Glutamatergic neuron (in vitro differentiated cells): ENCODE measurements at regions not wholly inside any gene's neighbourhood (a gene's known extent, or its start where the extent isn't known, plus 50 kb on each side); places are given as distances from the start of the nearest gene placed in this dataset.
"Not testable (repeated sequence)": the region's sequence is repeated elsewhere in the genome, so short reads cannot be mapped to it uniquely, and the experiment has no call there.

ENCODE experiments used
- DNase-seq: peaks from one replicate; pipeline ENCODE4 v3.0.0; 2022
- H3K27ac Mint-ChIP-seq: one replicate; pipeline ENCODE4 v1.8.0; 2020; ENCODE audit warnings: mild to moderate bottlenecking, mixed read lengths, inconsistent platforms; ENCODE audit not compliant: unreplicated experiment
- H3K27me3 Mint-ChIP-seq: one replicate; pipeline ENCODE4 v1.8.0; 2020; ENCODE audit warnings: mild to moderate bottlenecking, moderate library complexity, mixed read lengths, inconsistent platforms; ENCODE audit not compliant: unreplicated experiment
- H3K36me3 Mint-ChIP-seq: one replicate; pipeline ENCODE4 v1.8.0; 2020; ENCODE audit warnings: mild to moderate bottlenecking, mixed read lengths, inconsistent platforms; ENCODE audit not compliant: unreplicated experiment
- H3K4me1 Mint-ChIP-seq: one replicate; pipeline ENCODE4 v1.8.0; 2020; ENCODE audit warnings: mild to moderate bottlenecking, low read depth, mixed read lengths, inconsistent platforms; ENCODE audit not compliant: unreplicated experiment
- H3K4me3 Mint-ChIP-seq: one replicate; pipeline ENCODE4 v1.8.0; 2020; ENCODE audit warnings: mild to moderate bottlenecking, mixed read lengths, inconsistent platforms; ENCODE audit not compliant: unreplicated experiment
- H3K9me3 Mint-ChIP-seq: one replicate; pipeline ENCODE4 v1.8.0; 2020; ENCODE audit warnings: mild to moderate bottlenecking, moderate library complexity, mixed read lengths, inconsistent platforms; ENCODE audit not compliant: unreplicated experiment
- CTCF ChIP-seq: fragments of 200-600 bp; sonication (generic); IDR thresholded peaks from one replicate; pipeline ENCODE4 v1.5.0; 2021; ENCODE audit not compliant: partially characterized antibody, unreplicated experiment

DNA sequence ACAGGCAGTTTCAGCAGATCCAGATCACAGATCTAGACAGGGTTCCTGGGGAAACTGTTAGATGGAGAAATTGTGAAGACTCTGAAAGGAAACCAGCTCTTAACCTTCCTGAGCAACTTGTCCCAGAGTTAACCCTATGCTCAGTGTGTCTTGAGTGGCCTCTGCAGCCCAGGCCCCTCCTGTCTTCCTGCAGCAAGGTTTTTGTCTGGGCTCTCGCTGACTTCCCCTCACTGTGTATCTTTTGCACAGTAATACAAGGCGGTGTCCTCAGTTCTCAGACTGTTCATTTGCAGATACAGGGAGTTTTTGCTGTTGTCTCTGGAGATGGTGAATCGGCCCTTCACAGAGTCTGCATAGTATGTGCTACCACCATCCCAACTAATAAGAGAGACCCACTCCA, 943.6 kb downstream of the TMEM121 start:
- H3K27me3 Mint-ChIP-seq, H3K9me3 Mint-ChIP-seq, H3K4me1 Mint-ChIP-seq, H3K4me3 Mint-ChIP-seq, DNase-seq, H3K36me3 Mint-ChIP-seq, H3K27ac Mint-ChIP-seq: not testable (repeated sequence)

DNA sequence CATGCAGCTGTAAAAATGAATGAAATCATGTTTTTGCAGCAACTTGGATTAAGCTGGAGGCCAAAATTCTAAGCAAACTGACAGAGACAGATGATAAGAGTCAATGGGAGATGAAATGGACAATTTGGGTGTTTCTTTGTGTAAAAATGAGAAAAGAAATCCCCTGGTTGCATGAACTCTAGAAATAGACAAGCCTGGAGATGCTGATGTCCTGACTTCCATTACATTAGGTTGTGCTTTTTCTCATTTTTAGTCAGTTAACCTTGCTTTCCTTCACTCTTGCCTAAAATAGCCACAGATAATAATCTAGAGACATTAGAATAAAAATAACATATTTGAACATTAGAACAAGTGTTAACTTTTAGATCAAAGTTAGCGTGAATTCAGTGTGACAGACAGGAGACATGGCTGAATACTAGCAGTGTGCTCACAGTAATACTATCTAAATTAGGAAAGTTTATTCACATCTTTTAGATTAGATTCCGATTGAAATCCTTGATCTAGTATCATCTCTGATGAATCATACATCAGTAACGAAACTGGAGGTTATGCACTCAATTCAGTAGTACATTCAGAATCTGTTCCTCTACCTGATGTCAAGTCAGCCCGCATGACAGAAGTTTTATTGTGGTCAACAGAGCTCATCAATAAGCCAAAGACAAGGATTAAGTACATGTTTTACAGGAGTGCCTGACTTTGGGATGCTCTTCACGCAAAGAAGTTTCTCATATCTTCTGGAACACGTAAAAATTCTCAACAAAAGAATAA, 948.1 kb downstream of the TMEM121 start:
- not testable (repeated sequence) for H3K36me3 Mint-ChIP-seq

DNA sequence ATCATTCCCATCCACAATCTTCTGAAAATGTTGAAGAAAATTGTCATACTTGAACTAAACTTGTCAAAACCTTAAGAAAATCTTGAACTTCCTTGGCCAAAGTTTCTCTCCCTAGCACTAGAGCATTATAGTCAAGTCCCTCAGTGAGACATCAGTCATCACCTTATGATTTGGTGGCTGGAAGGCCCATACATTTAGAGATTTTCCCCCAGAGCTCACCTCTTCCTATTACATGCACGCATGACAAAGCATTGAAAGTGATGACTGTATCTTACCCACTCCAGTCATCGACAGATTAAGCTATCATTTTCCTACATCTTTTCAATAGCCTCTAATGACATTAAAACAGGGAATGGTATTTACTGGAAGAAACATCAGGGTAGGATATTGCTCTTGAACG, 948.8 kb downstream of the TMEM121 start:
- H3K4me3 Mint-ChIP-seq, H3K4me1 Mint-ChIP-seq, H3K27ac Mint-ChIP-seq, H3K36me3 Mint-ChIP-seq, H3K9me3 Mint-ChIP-seq, H3K27me3 Mint-ChIP-seq, DNase-seq: not testable (repeated sequence)

More for the DNA sequence above, 948.1 kb downstream of the TMEM121 start:
- H3K27ac Mint-ChIP-seq, H3K4me1 Mint-ChIP-seq, H3K9me3 Mint-ChIP-seq, DNase-seq, H3K27me3 Mint-ChIP-seq, H3K4me3 Mint-ChIP-seq: not testable (repeated sequence)

DNA sequence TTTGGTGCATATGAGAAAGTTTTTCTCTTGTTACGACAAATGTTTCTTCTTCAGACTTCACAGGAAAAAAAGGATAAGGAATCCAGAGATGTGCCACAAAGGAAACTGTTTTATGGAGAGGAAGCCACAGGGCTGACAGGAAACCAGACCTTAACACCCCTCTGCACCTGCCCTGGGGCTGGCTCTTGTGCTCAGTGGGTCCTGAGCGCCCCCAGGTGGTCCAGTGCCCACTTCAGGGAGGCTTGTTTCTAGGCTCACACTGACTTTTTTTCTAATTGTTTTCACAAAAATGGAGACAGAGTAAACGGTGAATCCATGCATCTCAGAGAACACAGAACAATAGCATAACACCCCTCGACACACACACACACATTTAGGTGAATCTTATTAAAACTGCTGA, 951.2 kb downstream of the TMEM121 start:
- not testable (repeated sequence) for H3K36me3 Mint-ChIP-seq, DNase-seq, H3K27me3 Mint-ChIP-seq, H3K4me1 Mint-ChIP-seq, H3K27ac Mint-ChIP-seq, H3K4me3 Mint-ChIP-seq, H3K9me3 Mint-ChIP-seq

- H3K9me3 Mint-ChIP-seq, H3K27ac Mint-ChIP-seq, H3K27me3 Mint-ChIP-seq, H3K36me3 Mint-ChIP-seq, DNase-seq, H3K4me3 Mint-ChIP-seq, H3K4me1 Mint-ChIP-seq: not testable (repeated sequence)
These were observed 953.9 kb downstream of the TMEM121 start for GRCh38 chr14:106480287-106480686.

DNA sequence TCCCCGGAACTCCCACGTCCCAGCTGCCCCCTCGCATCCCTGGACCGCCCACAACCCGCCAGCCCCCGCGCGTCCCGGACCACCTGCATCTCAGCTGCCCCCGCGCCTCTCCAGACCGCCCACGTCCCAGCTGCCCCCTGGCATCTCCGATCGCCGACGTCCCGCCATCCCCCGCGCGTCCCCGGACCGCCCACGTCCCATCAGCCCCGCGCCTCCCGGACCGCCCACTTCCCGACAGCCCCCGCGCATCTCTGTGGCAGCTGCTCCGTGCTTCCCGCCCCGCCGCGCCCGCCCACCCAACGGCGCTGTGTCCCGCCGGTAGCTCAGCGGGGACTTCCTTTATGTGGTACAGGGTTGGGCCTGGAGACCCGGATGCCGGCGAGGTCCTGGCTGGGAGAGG, 955.8 kb downstream of the TMEM121 start:
- H3K9me3 Mint-ChIP-seq: not testable (repeated sequence)

GRCh38 chr14:106487600-106487999, 961.2 kb downstream of the TMEM121 start:
- Mint-ChIP-seq H3K4me1 (no peaks in the 10 kb centered on the region), H3K4me3 (no peak overlapping the region), H3K27me3 (peaks cover 3% of the 10 kb centered on the region), H3K27ac (no peak overlapping the region), H3K9me3 (peaks cover 13% of the 10 kb centered on the region), H3K36me3 (no peaks in the 10 kb centered on the region)
- no peak for DNase-seq
- TF ChIP-seq CTCF: no peak

More for the DNA sequence above, 955.8 kb downstream of the TMEM121 start:
- DNase-seq, H3K36me3 Mint-ChIP-seq, H3K4me3 Mint-ChIP-seq, H3K4me1 Mint-ChIP-seq, H3K27me3 Mint-ChIP-seq, H3K27ac Mint-ChIP-seq: not testable (repeated sequence)

DNA sequence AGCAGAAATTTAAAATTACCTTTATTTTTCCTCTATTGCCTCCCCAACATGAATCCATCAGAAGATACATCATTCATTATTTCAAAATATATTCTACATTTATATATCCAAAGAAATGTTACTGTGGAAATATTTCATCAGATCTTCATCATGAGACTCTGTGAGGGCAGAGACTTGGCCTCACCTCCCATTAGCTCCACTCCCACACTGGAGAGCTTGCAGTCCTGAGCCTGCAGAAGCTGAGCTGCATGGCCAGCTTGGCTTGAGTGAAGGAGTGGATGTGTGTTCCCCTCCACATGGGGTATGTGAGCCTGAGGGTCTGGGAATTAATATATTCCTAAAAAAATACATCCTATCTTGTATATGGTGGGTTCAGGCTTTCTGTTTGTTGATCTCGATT, 961.9 kb downstream of the TMEM121 start:
- Mint-ChIP-seq H3K36me3 (no peaks in the 10 kb centered on the region), H3K9me3 (peaks cover 13% of the 10 kb centered on the region)
- no peak for TF ChIP-seq CTCF

More for the DNA sequence above, 961.9 kb downstream of the TMEM121 start:
- Mint-ChIP-seq H3K4me3 (no peak overlapping the region), H3K4me1 (no peaks in the 10 kb centered on the region), H3K27ac (no peak overlapping the region), H3K27me3 (peaks cover 3% of the 10 kb centered on the region)
- DNase-seq: no peak
